KG1 (cell line): ENCODE measurements at regions not wholly inside any gene's neighbourhood (a gene's known extent, or its start where the extent isn't known, plus 50 kb on each side); places are given as distances from the start of the nearest gene placed in this dataset.
"Not testable (repeated sequence)": the region's sequence is repeated elsewhere in the genome, so short reads cannot be mapped to it uniquely, and the experiment has no call there.

Experiments used
- DNase-seq: peaks from one replicate; lab custom pipeline; 2025; lab: John Stamatoyannopoulos, UW

- DNase-seq, result no peak
Measured at GRCh38 chr5:26543987-26544386, 494.4 kb downstream of the CDH9 start.

DNA sequence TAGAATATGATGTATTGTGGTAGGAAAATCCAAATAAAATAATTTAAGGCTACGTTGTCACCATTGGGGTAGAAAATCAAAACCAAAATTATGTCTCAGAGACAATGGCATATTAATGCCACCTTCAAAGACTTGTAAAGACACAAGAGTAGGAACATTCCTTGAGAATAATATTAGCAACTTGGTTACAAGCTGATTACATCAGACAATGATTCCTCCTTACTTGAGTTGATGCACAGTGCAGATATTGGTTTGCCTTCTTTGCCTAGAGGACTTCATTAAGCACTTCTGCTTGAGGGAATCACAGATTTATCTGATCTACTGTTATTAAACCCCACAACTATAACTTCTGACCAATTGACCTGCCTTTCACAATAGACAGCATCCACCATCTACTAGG, 500.2 kb downstream of the CDH9 start:
- DNase-seq, result no peak

- DNase-seq, result no peak
Measured at GRCh38 chr5:26535215-26535614, 503.2 kb downstream of the CDH9 start.

DNA sequence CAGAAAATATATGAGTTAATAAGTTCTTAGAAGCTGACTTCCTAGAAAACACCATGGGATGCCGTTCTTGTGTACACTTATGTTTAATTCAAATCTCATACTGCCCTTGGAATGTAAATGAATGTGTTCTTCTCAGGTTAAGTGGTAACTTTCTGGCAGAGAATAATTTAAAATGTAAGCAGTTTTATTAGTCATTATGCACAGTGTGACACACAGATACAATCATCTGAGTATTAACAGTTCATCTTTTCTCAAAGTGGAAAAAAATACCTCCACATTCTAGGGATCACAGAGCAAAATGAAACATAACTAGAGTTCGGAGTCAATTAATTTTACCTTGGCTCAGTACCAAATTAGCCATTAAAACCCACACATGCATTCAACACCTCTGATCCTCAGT, 508.1 kb downstream of the CDH9 start:
- DNase-seq, result no peak

DNA sequence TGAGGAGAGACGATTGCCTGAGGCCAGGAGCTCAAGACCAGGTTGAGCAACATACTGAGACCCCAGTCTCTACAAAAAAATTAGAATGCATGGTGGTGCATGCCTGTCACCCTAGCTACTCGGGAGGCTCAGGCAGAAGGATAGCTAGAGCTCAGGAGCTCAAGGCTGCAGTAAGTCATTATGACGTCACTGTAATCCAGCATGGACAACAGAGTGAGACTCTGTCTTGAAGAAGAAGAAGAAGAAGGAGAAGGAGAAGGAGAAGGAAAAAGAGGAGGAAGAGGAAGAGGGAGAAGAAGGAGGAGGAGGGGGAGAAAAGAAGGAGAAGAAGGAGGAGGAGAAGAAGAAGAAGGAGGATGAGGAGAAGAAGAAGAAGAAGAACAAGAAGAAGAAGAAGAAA, 519.1 kb downstream of the CDH9 start:
- DNase-seq, result no peak

DNA sequence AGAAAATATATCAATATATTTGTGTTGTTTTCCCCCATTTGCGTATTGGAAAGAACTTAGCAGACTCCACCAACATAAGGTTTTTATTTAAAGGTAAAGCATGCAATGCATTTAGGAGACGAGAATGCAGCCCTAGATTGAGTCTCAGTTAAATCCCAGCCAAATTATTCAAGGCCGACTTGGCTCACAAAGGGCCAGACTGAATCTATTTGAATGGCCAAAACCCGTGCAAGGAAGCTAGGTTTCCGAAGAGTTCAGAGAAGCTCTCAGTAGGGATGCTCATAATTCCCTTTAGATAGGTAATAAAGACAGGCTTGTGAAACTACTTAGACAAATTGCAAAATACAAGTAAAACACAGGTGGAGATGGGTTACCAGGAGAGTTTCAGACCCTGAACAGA, 520.3 kb downstream of the CDH9 start:
- no peak for DNase-seq

DNA sequence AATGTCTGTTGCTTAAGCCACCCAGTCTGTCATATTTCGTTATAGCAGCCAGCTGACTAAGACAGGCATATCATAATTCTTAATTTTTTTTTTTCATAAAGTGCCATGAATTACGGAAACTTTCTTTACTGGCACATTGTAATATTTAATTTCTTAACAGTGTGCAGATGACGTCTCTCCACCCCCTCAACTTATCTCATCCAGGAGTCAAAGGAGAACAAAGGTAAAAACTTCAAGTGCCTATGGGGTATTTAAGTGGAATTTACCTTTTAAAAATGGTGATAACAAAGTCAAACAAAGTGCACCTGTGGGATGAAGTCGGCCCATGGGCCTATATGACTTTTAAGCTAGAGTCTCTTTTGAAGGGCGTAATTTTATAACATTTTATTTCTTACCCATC, 539.4 kb downstream of the CDH9 start:
- DNase-seq, result no peak

DNA sequence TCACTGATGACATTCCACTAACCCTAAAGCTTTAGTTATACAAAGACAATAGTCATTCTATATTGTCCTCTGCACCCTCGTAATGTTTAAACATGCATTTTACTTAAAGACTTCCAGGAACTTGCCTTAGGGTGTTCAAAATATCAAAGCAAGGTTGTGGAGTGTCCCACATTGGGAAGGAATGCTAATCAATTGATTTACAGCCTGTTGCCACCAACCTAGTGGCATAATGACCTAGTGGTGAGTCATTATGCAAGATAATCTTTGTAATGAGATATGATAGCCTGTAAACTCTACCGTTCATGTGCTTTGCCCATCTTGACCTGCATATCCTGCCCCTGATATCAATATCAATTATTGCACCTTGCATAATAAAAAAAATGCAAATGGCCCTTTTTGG, 542.9 kb downstream of the CDH9 start:
- no peak for DNase-seq

DNA sequence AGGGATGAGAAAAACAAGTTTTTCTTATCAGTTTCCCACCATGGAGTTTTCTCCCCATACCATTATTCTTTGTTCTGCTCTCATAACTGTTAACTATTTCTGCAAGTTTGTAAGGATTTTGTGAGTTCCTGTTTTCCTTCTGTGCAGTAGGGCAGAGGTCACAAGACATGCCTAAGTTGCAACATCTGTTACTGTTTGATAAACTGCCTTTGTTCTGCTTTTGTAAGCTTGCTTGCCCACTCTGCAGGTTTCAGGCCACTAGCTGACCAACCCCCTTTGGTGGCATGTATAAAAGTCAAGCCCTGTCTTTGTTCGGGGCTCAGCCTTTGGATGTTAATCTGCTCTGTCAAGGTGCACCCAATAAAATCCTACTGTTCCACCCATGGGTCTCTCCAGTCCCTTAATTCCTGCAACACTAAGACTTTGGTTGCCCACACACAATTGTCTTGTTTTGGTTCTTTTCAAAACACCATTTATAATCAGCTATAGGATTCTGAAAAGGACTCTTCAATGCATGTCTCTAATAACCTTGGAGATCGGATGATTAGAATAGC, 545.4 kb downstream of the CDH9 start:
- no peak for DNase-seq

GRCh38 chr5:26487553-26487952, 550.8 kb downstream of the CDH9 start:
- no peak for DNase-seq

GRCh38 chr5:26486631-26487030, 551.8 kb downstream of the CDH9 start:
- no peak for DNase-seq

DNA sequence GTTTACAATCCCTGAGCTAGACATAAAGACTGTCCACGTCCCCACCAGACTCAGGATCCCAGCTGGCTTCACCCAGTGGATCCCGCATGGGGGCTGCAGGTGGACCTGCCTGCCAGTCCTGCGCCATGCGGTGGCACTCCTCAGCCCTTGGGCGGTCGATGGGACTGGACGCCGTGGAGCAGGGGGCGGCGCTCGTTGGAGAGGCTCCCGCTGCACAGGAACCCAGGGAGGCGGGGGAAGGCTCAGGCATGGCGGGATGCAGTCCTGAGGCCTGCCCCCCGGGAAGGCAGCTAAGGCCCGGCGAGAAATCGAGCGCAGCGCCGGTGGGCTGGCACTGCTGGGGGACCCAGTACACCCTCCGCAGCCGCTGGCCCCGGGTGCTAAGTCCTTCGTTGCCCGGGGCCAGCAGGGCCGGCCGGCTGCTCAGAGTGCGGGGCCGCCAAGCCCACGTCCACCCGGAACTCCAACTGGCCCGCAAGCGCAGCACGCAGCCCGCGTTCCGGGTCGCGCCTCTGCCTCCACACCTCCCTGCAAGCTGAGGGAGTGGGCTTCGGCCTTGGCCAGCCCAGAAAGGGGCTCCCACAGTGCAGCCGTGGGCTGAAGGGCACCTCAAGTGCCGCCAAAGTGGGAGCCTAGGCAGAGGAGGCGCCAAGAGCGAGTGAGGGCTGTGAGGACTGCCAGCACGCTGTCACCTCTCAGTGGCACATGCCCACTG, 553.1 kb downstream of the CDH9 start:
- not testable (repeated sequence) for DNase-seq

DNA sequence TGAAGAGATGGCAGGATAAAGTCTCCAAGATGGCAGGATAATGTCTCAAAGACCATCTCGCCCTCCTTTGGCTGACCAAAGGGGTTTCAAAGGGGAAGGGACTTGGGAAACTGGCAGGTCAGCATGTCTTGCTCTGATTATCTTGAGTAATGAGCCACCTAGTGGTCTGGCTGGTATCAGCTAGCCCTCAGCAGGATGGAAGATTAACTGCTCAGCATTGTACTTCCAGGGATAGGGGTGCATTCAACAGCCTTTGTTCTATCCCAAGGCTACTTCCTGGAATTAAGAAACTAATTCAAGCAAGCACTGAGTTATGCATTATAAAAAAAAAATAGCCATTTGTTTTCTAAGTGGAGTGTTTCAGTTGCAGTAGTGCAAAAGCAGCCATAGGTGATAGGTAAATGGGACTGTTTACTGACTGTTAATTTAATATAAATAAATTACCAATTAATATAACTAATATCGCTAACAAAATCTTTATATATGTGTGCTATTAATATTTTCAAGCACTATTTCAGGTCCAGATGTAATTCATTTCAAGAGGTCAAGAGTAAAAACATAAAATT, 555.5 kb downstream of the CDH9 start:
- DNase-seq, result no peak

- DNase-seq, result no peak
Measured at GRCh38 chr5:26482076-26482809, 556.1 kb downstream of the CDH9 start.

- DNase-seq, result no peak
Measured at GRCh38 chr5:26470439-26470838, 567.9 kb downstream of the CDH9 start.

DNA sequence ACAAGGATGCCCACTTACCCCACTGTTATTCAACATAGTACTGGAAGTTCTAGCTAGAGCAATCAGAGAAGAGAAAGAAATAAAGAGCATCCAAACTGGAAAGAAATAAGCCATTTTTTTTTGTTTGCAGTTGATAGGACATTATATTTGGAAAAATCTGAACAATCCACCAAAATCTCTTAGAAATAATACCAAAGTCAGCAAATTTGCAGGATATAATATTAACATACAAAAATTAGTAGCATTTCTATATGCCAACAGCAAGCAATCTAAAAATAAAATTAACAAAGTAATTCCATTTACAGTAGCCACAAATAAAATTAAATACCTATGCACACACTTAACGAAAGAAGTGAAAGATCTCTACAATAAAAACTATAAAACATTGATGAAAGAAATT, 599.3 kb downstream of the CDH9 start:
- no peak for DNase-seq

GRCh38 chr5:26434688-26435087, 603.7 kb downstream of the CDH9 start:
- DNase-seq, result no peak

DNA sequence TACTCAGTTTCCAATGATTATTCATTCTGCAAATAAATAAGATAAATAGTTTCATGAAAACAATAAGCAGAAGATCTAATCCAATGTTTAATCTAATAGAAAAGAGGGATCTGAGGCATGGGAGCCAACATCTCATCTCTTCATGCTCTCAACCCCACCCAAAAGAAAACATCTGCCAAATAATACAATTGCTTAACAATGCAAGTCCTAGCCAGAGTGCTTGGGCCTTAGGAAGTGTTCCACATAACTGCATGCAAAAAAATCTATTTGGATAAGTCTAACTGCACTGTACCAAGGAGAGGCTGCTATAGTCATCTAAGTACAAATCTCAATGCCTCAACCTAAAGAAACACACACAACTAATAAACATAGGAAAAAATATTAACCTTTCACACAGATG, 606.0 kb downstream of the CDH9 start:
- DNase-seq, result no peak

DNA sequence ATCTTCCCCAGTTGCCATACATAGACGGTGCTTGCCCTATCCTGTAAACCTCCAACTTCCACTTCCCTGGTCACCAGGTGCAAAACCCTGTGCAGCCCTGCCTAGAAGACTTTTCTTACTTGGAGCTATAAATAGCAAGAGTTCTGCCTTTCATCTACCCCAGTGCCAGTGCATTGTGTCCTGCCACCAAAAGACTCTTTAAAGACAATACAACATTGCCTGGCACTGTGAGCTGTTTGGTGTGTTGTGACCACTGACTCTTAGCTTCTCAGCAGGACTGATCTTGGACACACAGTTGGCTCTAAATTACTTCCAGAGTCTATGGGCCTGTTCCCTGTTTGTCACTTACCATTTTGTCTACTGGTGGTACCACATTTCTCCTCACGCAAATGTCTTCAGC, 608.1 kb downstream of the CDH9 start:
- no peak for DNase-seq

DNA sequence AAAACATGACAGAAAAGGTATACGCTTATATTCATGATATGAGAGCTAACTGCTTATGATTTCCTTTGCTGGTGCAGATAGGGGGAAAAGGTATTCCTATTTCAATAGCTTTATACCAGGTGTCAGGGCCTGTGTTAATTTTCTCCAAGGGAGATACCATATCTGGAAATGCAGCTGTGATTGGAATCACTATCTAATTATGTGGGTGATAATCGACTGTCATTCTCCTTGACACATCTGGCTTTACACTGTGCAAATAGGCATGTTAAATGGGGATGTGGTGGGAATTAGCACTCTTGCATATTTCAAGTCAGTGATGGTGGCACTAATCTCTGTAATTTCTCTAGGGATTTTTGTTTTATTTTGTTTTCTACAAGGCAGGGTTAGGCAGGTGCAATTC, 611.1 kb downstream of the CDH9 start:
- DNase-seq, result no peak

GRCh38 chr5:26419987-26420386, 618.4 kb downstream of the CDH9 start:
- DNase-seq, result no peak

DNA sequence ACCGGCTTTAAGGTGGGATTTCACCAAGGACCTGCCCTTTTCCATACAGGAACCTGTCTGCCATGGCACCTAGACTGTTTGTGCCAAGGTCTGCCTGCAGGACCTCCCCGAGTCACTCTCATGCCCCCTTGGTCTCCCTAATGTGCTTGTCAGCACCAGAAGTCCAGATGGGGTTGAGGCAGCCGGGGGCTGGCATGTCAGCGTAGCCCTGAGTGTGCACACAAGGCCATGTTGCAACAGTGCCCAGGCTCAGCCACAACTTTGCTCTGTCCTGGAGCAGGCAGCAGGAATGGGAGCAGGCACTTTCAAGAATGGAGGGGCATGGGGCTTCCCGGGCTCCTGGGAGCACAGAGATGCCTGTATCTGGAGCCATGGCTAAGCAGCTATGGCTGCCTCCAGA, 621.5 kb downstream of the CDH9 start:
- DNase-seq, result no peak
